Erythroblast (primary cell): ENCODE measurements at regions not wholly inside any gene's neighbourhood (a gene's known extent, or its start where the extent isn't known, plus 50 kb on each side); places are given as distances from the start of the nearest gene placed in this dataset.

ENCODE experiments used
- GATA1 ChIP-seq: IDR thresholded peaks from 2 replicates; pipeline ENCODE4 v1.6.1; 2011; ENCODE audit warnings: low read depth, mild to moderate bottlenecking, control low read depth, low read length, moderate library complexity
- POLR2A ChIP-seq: IDR thresholded peaks from 2 replicates; pipeline ENCODE4 v1.6.1; 2011; ENCODE audit warnings: mild to moderate bottlenecking, low read length

DNA sequence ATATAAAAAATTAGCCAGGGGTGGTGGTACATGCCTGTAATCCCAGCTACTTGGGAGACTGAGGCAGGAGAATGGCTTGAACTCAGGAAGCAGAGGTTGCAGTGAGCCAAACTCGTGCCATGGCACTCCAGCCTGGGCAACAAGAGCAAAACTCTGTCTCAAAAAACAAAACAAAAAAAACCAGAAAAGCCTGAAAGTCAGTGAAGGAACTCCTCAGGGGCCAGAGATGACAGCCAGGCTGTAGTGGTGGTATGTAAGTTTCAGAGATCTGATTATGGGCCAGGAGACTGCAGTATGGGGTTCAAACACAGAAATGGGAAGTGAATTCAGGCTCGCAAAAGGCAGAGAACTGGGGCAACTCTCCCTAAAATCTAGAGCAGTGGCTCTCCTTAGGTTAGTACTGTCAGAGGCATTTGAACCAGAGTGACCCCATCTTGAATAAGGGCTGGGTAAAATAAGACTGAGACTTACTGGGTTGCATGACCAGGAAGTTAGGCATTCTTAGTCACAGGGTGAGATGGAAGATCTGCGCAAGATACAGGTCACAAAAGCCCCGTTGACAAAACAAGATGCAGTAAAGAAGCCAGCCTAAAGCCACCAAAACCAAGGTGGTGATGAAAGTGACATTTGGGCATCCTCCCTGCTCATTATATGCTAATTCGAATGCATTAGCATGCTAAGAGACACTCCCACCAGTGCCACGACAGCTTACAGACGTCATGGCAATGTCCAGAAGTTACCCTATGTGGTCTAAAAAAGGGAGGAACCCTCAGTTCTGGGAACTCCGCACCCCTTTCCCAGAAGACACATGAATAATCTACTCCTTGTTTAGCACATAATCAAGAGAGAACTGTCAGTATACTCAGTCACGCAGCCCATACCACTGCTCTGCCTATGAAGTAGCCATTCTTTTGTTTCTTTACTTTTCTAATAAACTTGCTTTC, 120.2 kb upstream of the XYLT1 start:
- TF ChIP-seq POLR2A (no peak), GATA1 (no peak)
